ENCODE measurements at regions not wholly inside any gene's neighbourhood (a gene's known extent, or its start where the extent isn't known, plus 50 kb on each side); places are given as distances from the start of the nearest gene placed in this dataset.

GRCh38 chr10:52463826-52464225, 149.7 kb downstream of the DKK1 start:
- POLR2A ChIA-PET: no interaction called here
- no peak for DNase-seq
- no peak overlapping the region for H3K4me3 Mint-ChIP-seq
- no peaks in the 10 kb centered on the region for H3K36me3 Mint-ChIP-seq (ENCODE audit: low read depth)
- intact Hi-C loops (cut with DNase I, micrococcal nuclease): no loop called here
- H3K4me1 Mint-ChIP-seq (ENCODE audit: low read depth): no peaks in the 10 kb centered on the region
- no peak overlapping the region for H3K27ac Mint-ChIP-seq
- Histone ChIP-seq H3K36me3 (ENCODE audit: insufficient read depth, low read length) (no peaks in the 10 kb centered on the region), H3K9me3 (ENCODE audit: control insufficient read depth in 1 of 2, insufficient read depth in 1 of 2, low read length in 2 of 2) (peaks cover 0 to 3% of the 10 kb centered on the region in 2 experiments), H3K4me3 (ENCODE audit: low read length) (no peak overlapping the region), H3K27me3 (ENCODE audit: control insufficient read depth in 1 of 2, insufficient read depth in 2 of 2, low read length in 2 of 2) (no peaks in the 10 kb centered on the region), H3K27ac (ENCODE audit: low read depth in 1 of 2, low read length in 2 of 2) (no peak overlapping the region), H3K4me1 (ENCODE audit: insufficient read depth, low read length) (no peaks in the 10 kb centered on the region)
- TF ChIP-seq CTCF (IDR thresholded peaks at IDR 0.05): no peak
- CTCF ChIA-PET: no interaction called here
- H3K27me3 Mint-ChIP-seq: no peaks in the 10 kb centered on the region
- no peak for ATAC-seq (ENCODE audit: poor library complexity)
- H3K9me3 Mint-ChIP-seq: peaks cover 2% of the 10 kb centered on the region

- peaks cover 0 to 4% of the 10 kb centered on the region in 2 experiments for H3K9me3 ChIP-seq (ENCODE audit: control insufficient read depth in 1 of 2, insufficient read depth in 1 of 2, low read length in 2 of 2)
- CTCF ChIA-PET: no interaction called here
- no peak for TF ChIP-seq CTCF (IDR thresholded peaks at IDR 0.05)
- H3K4me3 ChIP-seq (ENCODE audit: low read length): no peak overlapping the region
- no peak overlapping the region for H3K27ac Mint-ChIP-seq
- POLR2A ChIA-PET: no interaction called here
- peaks cover 2% of the 10 kb centered on the region for H3K9me3 Mint-ChIP-seq
- no peaks in the 10 kb centered on the region for H3K4me1 ChIP-seq (ENCODE audit: insufficient read depth, low read length)
- H3K4me1 Mint-ChIP-seq (ENCODE audit: low read depth): no peaks in the 10 kb centered on the region
- H3K36me3 ChIP-seq (ENCODE audit: insufficient read depth, low read length): no peaks in the 10 kb centered on the region
- no peaks in the 10 kb centered on the region for H3K36me3 Mint-ChIP-seq (ENCODE audit: low read depth)
- no peak for ATAC-seq (ENCODE audit: poor library complexity)
- DNase-seq: no peak
- H3K27me3 ChIP-seq (ENCODE audit: control insufficient read depth in 1 of 2, insufficient read depth in 2 of 2, low read length in 2 of 2): no peaks in the 10 kb centered on the region
- no peaks in the 10 kb centered on the region for H3K27me3 Mint-ChIP-seq
- intact Hi-C loops (cut with DNase I, micrococcal nuclease): no loop called here
- no peak overlapping the region for H3K4me3 Mint-ChIP-seq
- no peak overlapping the region for H3K27ac ChIP-seq (ENCODE audit: low read depth in 1 of 2, low read length in 2 of 2)
Measured at GRCh38 chr10:52464368-52465124, 150.5 kb downstream of the DKK1 start.

GRCh38 chr10:52465202-52465601, 151.1 kb downstream of the DKK1 start:
- Mint-ChIP-seq H3K27ac (no peak overlapping the region), H3K36me3 (ENCODE audit: low read depth) (no peaks in the 10 kb centered on the region), H3K27me3 (no peaks in the 10 kb centered on the region), H3K9me3 (peaks cover 2% of the 10 kb centered on the region), H3K4me1 (ENCODE audit: low read depth) (no peaks in the 10 kb centered on the region), H3K4me3 (no peak overlapping the region)
- Histone ChIP-seq H3K4me3 (ENCODE audit: low read length) (no peak overlapping the region), H3K27ac (ENCODE audit: low read depth in 1 of 2, low read length in 2 of 2) (no peak overlapping the region), H3K36me3 (ENCODE audit: insufficient read depth, low read length) (no peaks in the 10 kb centered on the region), H3K27me3 (ENCODE audit: control insufficient read depth in 1 of 2, insufficient read depth in 2 of 2, low read length in 2 of 2) (no peaks in the 10 kb centered on the region), H3K4me1 (ENCODE audit: insufficient read depth, low read length) (no peaks in the 10 kb centered on the region), H3K9me3 (ENCODE audit: control insufficient read depth in 1 of 2, insufficient read depth in 1 of 2, low read length in 2 of 2) (peaks cover 0 to 2% of the 10 kb centered on the region in 2 experiments)
- DNase-seq (no peak), ATAC-seq (ENCODE audit: poor library complexity) (no peak)
- intact Hi-C loops (cut with DNase I, micrococcal nuclease): no loop called here
- no peak for TF ChIP-seq CTCF (IDR thresholded peaks at IDR 0.05)
- ChIA-PET POLR2A (no interaction called here), CTCF (no interaction called here)
